GM23248 (cell line): ENCODE measurements at regions not wholly inside any gene's neighbourhood (a gene's known extent, or its start where the extent isn't known, plus 50 kb on each side); places are given as distances from the start of the nearest gene placed in this dataset.
A peak's percentile ranks its signal among the peaks of the same experiment; 100 is the strongest.

ENCODE experiments used
- DNase-seq: peaks from one replicate; pipeline ENCODE4 v3.0.0-alpha.2; 2015
- H2AFZ ChIP-seq: fragments of 200-600 bp; sonication (generic); 2 replicates; pipeline ENCODE4 v1.6.1; 2016; ENCODE audit warnings: antibody characterized with exemption
- H3F3A ChIP-seq: fragments of 200-600 bp; sonication (generic); 2 replicates; pipeline ENCODE4 v1.6.1; 2016; ENCODE audit warnings: mild to moderate bottlenecking, antibody characterized with exemption, mixed run types; ENCODE audit not compliant: insufficient read depth
- H3K27ac ChIP-seq: fragments of 200-600 bp; sonication (generic); 2 replicates; pipeline ENCODE4 v1.5.1; 2016; ENCODE audit warnings: mild to moderate bottlenecking
- H3K27me3 ChIP-seq: fragments of 200-600 bp; sonication (generic); replicated peaks from 2 replicates; pipeline ENCODE4 v1.6.1; 2016; ENCODE audit warnings: mild to moderate bottlenecking; ENCODE audit not compliant: insufficient read depth
- H3K36me3 ChIP-seq: fragments of 200-600 bp; sonication (generic); 2 replicates; pipeline ENCODE4 v1.6.1; 2016; ENCODE audit warnings: low read depth, mild to moderate bottlenecking
- H3K4me1 ChIP-seq: fragments of 200-600 bp; sonication (generic); 2 replicates; pipeline ENCODE4 v1.6.1; 2016; ENCODE audit warnings: mild to moderate bottlenecking; ENCODE audit not compliant: insufficient read depth
- H3K4me2 ChIP-seq: fragments of 200-600 bp; sonication (generic); one replicate; pipeline ENCODE4 v1.6.1; 2016; ENCODE audit warnings: mild to moderate bottlenecking; ENCODE audit not compliant: unreplicated experiment
- H3K4me3 ChIP-seq: fragments of 200-600 bp; sonication (generic); 2 replicates; pipeline ENCODE4 v1.5.1; 2016; ENCODE audit warnings: mild to moderate bottlenecking
- H3K79me2 ChIP-seq: fragments of 200-600 bp; sonication (generic); 2 replicates; pipeline ENCODE4 v1.6.1; 2016; ENCODE audit warnings: mild to moderate bottlenecking; ENCODE audit not compliant: insufficient read depth
- H3K9ac ChIP-seq: fragments of 200-600 bp; sonication (generic); 2 replicates; pipeline ENCODE4 v1.6.1; 2016; ENCODE audit warnings: mild to moderate bottlenecking
- H3K9me2 ChIP-seq: fragments of 200-600 bp; sonication (generic); 2 replicates; pipeline ENCODE4 v1.6.1; 2016; ENCODE audit warnings: mixed run types, mild to moderate bottlenecking, moderate library complexity; ENCODE audit not compliant: insufficient read depth
- H3K9me3 ChIP-seq: fragments of 200-600 bp; sonication (generic); one replicate; pipeline ENCODE4 v1.6.1; 2017; ENCODE audit warnings: low read depth
- H4K20me1 ChIP-seq: fragments of 200-600 bp; sonication (generic); 2 replicates; pipeline ENCODE4 v1.6.0; 2016; ENCODE audit not compliant: insufficient read depth
- EZH2 ChIP-seq: fragments of 200-600 bp; sonication (generic); IDR thresholded peaks from 2 replicates; pipeline ENCODE4 v1.6.1; 2018; ENCODE audit warnings: antibody characterized with exemption, mild to moderate bottlenecking; ENCODE audit not compliant: insufficient read depth, poor library complexity, severe bottlenecking
- EZH2phosphoT487 ChIP-seq: fragments of 200-600 bp; sonication (generic); IDR thresholded peaks from 2 replicates; pipeline ENCODE4 v1.6.1; 2018; ENCODE audit warnings: antibody characterized with exemption, moderate library complexity, mild to moderate bottlenecking, low read depth; ENCODE audit not compliant: insufficient read depth
- WGBS, 2 experiments: methylation state at CpG; one replicate each; pipeline ENCODE4 v1.1.6; 2015 to 2017; ENCODE audit warnings: low lambda C conversion rate in 2 of 2, low coverage in 1 of 2; ENCODE audit errors: missing lambda C conversion rate in 2 of 2; 5-methylcytosine and 5-hydroxymethylcytosine counted together
- in situ Hi-C: fragments of 300-500 bp; cut with MboI; formaldehyde crosslinking; loops from 2 replicates; pipeline ENCODE4 v1.15.0; 2020

DNA sequence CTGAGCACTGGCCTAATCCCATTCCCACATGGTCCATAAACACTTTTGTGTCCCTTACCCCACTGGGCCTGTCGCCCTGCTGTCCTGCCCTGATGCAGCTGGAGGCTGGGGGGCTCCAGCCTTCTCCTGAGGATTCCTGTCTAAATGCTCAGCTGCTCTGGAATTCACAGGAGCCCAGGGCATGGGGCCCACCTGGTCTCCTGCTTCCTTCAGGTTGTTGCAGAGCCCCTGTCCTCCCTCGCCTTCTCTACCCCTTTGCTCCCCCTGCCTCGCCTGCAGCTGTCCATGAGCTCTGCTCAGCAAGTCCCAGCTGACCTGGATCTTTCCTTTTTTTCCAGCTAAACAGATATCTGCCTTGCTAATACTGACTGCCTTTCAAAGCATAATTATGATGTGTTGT is 286.9 kb downstream of the XXYLT1 start:
- Histone ChIP-seq H3K4me2 (no peak overlapping the region), H3K9me2 (no peaks in the 10 kb centered on the region), H3K27ac (no peak overlapping the region), H3K27me3 (peaks cover 17% of the 10 kb centered on the region; the same call in 1 of the 2 replicates), H3K4me1 (no peaks in the 10 kb centered on the region), H3K9me3 (no peaks in the 10 kb centered on the region), H2AFZ (no peak overlapping the region), H4K20me1 (no peaks in the 10 kb centered on the region), H3K9ac (no peak overlapping the region), H3F3A (0 out of 2 replicates have a peak, but pooled peaks cover 4% of the 10 kb centered on the region), H3K36me3 (no peaks in the 10 kb centered on the region), H3K79me2 (no peaks in the 10 kb centered on the region), H3K4me3 (no peak overlapping the region)
- no peak for TF ChIP-seq EZH2
- no peak for TF ChIP-seq EZH2phosphoT487
- no peak for DNase-seq
- in situ Hi-C loops = no loop called here
- 92 to 95% methylated on average over 3 of the region's 3 CpGs for WGBS, 2 experiments

DNA sequence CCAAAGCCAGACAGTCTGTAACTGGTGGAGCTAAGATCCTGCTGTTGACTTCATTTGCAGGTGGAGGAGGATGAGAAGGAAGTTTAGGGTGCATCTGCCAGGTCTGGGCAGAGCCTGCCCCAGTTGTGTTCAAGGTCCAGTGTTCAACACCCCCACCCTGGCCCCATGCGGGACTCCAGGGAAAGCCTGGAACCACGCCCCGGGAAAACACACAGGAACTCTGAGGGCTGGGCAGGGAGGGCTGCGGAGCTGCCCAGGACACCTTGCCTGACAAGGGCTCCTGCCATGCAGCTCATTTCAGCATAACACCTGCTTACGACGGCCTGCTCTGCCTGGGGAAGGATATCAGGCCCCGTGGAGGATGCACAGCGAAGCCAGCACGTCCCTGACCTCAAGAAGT is 286.3 kb downstream of the XXYLT1 start:
- no peak overlapping the region for H3K9ac ChIP-seq
- no peaks in the 10 kb centered on the region for H3K9me3 ChIP-seq
- no peak for DNase-seq
- no peaks in the 10 kb centered on the region for H3K36me3 ChIP-seq
- H3K4me2 ChIP-seq = peak overlapping the region; percentile 69
- peak overlapping the region; percentile 58 for H3K4me3 ChIP-seq
- H3K27ac ChIP-seq = no peak overlapping the region
- WGBS, 2 experiments = 31 to 48% methylated on average over 9 of the region's 9 CpGs
- H2AFZ ChIP-seq = peak overlapping the region; percentile 82
- H3K79me2 ChIP-seq = no peaks in the 10 kb centered on the region
- 0 out of 2 replicates have a peak, but pooled peaks cover 4% of the 10 kb centered on the region for H3F3A ChIP-seq
- H3K27me3 ChIP-seq = peaks cover 17% of the 10 kb centered on the region; the same call in 1 of the 2 replicates
- H4K20me1 ChIP-seq = no peaks in the 10 kb centered on the region
- H3K9me2 ChIP-seq = no peaks in the 10 kb centered on the region
- in situ Hi-C loops = no loop called here
- no peaks in the 10 kb centered on the region for H3K4me1 ChIP-seq
- TF ChIP-seq EZH2phosphoT487 (no peak), EZH2 (no peak)

DNA sequence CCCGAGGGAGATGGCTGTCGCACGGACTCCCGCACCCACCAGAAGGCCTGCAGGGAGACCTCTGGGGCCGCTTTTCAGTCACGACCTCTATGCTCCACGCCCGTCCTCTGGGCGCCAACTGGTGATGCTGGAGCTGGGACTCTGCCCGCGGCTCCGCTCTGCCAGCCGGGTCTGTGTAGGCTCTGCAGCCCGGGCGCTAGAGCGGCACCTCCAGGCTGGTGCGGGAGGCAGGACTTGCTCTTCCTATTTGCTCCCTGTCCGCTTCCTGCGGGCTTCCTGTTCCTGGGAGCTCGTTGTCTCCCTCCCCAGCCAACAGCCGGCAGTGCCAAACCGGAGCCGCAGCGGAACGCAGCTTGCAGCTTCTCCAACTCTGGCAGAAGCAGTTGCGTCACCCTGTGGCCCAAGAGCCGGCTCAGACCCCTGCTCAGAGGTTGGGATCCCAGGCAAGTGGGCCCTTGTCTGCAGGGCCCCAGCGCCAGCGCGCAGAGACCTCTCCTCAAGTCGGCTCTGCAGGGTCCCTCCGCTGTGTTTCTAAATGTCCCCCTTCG is 285.9 kb downstream of the XXYLT1 start:
- peak overlapping the region; percentile 69 for H3K4me2 ChIP-seq
- no peak overlapping the region for H3K9ac ChIP-seq
- H3K4me3 ChIP-seq = peak overlapping the region; percentile 58

DNA sequence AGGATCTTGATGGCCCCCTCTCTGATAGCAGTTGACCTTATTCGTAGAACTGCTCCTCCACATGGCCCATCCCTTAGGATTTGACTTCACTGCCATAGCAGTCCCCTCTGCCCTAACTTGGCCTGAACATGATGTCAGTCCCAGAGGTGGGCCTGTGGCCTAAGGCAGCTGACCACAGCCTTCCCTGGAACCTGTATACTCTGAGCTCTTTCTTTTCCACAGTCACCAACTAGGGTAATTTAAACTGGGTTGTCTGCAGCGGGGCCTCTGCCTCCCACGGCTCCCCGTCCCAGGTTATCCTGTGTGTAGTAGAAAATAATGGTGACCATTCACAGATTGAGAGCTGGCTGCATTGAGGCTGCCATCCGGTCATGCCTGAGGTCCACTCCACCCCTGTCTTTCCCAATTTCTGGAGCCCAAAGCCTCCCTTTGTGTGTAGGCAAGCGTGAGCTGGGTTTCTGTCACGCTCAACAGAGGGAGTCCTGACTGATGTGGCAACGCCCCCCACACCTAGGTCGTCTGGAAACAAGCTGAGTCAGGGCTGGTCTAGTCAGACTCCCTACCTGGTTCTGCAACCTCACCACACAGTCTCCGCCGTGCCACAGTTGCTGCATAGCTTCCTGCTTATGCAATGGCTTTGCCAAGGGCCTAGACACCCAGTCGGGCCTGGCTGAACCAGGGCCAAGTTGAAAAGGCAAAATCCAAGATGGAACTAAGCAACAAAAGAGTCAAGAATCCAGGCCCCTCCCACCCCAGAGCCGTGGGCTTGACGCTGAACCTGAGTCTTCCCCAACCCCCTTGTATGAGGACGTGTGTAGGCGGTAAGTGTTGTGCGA is 284.5 kb downstream of the XXYLT1 start:
- Histone ChIP-seq H3K27me3 (no peaks in the 10 kb centered on the region), H3K4me2 (no peak overlapping the region), H3K4me1 (no peaks in the 10 kb centered on the region), H3K36me3 (no peaks in the 10 kb centered on the region), H3K9me2 (no peaks in the 10 kb centered on the region), H3K9ac (no peak overlapping the region), H4K20me1 (no peaks in the 10 kb centered on the region), H3K4me3 (no peak overlapping the region), H2AFZ (no peak overlapping the region), H3K79me2 (no peaks in the 10 kb centered on the region), H3K9me3 (no peaks in the 10 kb centered on the region), H3K27ac (no peak overlapping the region), H3F3A (0 out of 2 replicates have a peak, but pooled peaks cover 4% of the 10 kb centered on the region)
- no peak for DNase-seq
- TF ChIP-seq EZH2phosphoT487 (no peak), EZH2 (no peak)
- in situ Hi-C loops = no loop called here
- WGBS, 2 experiments = 85 to 86% methylated on average over 17 of the region's 17 CpGs

More for the DNA sequence above, 285.9 kb downstream of the XXYLT1 start:
- no peaks in the 10 kb centered on the region for H4K20me1 ChIP-seq
- H3K79me2 ChIP-seq = no peaks in the 10 kb centered on the region
- peak; percentile 89 for DNase-seq
- TF ChIP-seq EZH2phosphoT487 (no peak), EZH2 (no peak)
- no peak overlapping the region for H3K27ac ChIP-seq
- peaks cover 12% of the 10 kb centered on the region; the same call in 1 of the 2 replicates for H3K27me3 ChIP-seq
- H3K9me2 ChIP-seq = no peaks in the 10 kb centered on the region
- in situ Hi-C loops = no loop called here
- H2AFZ ChIP-seq = peak overlapping the region; percentile 82
- H3K36me3 ChIP-seq = no peaks in the 10 kb centered on the region
- 0 out of 2 replicates have a peak, but pooled peaks cover 4% of the 10 kb centered on the region for H3F3A ChIP-seq
- H3K9me3 ChIP-seq = no peaks in the 10 kb centered on the region
- WGBS, 2 experiments = 16% methylated on average over 33 of the region's 33 CpGs
- no peaks in the 10 kb centered on the region for H3K4me1 ChIP-seq
